ENCODE measurements at regions not wholly inside any gene's neighbourhood (a gene's known extent, or its start where the extent isn't known, plus 50 kb on each side); places are given as distances from the start of the nearest gene placed in this dataset.

- DNase-seq: no peak
- in situ Hi-C loops (cut with HindIII; ENCODE audit: low pct_ligation_motif_present, low pct_unique_long_range_greater_than_20kb, low sequenced_read_pairs): no loop called here
Measured at GRCh38 chr10:71035511-71036296, 147.3 kb upstream of the PCBD1 start.

- no peak for DNase-seq
- in situ Hi-C loops (cut with HindIII; ENCODE audit: low pct_ligation_motif_present, low pct_unique_long_range_greater_than_20kb, low sequenced_read_pairs): no loop called here
Measured at GRCh38 chr10:71036297-71036966, 148.1 kb upstream of the PCBD1 start.

DNA sequence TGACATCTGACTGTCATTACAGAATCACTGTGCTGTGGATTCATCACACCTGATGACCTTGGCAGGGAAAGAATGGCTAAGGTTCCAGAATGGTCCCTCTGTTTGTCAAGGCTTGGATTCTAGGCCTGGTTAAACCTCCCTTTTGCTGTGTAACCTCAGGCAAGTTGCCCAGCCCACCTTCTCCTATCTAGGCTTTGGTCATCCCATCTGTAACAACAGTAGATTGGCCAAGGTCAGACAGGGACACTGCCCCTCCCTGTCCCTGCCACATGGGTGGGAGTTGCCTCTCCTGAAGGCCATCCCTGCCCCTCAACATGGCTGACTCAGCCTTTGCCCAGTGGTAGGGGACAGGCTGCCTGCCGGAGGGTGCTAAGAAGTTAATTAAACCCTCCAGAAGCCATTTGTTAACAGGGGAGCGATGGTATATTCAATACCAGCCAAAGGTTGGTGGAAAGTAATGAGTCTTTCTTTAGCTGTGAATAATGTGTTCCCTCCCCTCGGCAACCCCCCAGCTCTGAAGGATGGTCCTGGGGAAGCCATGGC is 149.8 kb upstream of the PCBD1 start:
- in situ Hi-C loops (cut with HindIII; ENCODE audit: low pct_ligation_motif_present, low pct_unique_long_range_greater_than_20kb, low sequenced_read_pairs): no loop called here
- no peak for DNase-seq

GRCh38 chr10:71038921-71039320 is 150.6 kb upstream of the PCBD1 start:
- in situ Hi-C loops (cut with HindIII; ENCODE audit: low pct_ligation_motif_present, low pct_unique_long_range_greater_than_20kb, low sequenced_read_pairs): no loop called here
- DNase-seq: no peak

DNA sequence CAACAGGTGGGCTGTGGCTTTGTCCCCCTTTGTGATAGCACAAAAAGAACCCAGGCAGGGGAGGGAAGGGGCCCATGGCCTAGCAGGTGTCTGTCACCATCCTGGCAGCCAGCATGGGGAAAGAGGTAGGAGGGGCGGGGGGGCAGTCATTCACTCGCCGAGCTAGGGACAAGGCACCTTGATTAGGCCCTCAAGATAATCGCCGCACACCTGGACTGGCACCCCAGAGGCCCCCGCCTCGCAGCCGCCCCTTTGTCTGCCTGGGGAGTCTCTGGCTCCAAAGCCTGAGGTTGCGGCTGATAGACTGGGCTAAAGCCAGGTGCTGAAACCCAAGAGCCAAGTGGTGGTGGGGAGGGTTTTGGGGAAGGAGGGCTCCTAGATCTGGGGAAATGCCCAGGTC is 151.2 kb upstream of the PCBD1 start:
- in situ Hi-C loops (cut with HindIII; ENCODE audit: low pct_ligation_motif_present, low pct_unique_long_range_greater_than_20kb, low sequenced_read_pairs): no loop called here
- DNase-seq: no peak

DNA sequence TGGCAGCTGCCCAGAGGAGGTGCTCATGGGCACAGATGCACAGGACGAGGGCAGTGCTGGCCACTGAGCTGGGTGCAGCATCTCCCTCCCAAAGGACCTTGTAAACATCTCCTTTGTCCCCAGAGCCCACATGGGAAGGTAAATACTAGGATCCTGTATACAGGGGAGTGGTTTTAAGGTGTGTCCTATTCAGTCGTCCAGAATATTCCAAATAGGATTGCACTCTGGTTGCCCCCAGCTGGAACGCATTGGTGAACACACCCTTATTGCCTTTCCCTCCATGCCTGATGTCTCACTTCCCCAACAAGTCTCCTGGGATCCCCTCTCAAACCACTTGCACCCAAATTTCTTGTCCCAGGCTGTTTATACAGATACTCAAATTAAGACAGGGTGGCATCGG is 152.0 kb upstream of the PCBD1 start:
- no peak for DNase-seq

GRCh38 chr10:71040846-71041605 is 152.7 kb upstream of the PCBD1 start:
- in situ Hi-C loops (cut with HindIII; ENCODE audit: low pct_ligation_motif_present, low pct_unique_long_range_greater_than_20kb, low sequenced_read_pairs): no loop called here
- DNase-seq: no peak

More for the DNA sequence above, 152.0 kb upstream of the PCBD1 start:
- in situ Hi-C loops (cut with HindIII; ENCODE audit: low pct_ligation_motif_present, low pct_unique_long_range_greater_than_20kb, low sequenced_read_pairs): no loop called here

DNA sequence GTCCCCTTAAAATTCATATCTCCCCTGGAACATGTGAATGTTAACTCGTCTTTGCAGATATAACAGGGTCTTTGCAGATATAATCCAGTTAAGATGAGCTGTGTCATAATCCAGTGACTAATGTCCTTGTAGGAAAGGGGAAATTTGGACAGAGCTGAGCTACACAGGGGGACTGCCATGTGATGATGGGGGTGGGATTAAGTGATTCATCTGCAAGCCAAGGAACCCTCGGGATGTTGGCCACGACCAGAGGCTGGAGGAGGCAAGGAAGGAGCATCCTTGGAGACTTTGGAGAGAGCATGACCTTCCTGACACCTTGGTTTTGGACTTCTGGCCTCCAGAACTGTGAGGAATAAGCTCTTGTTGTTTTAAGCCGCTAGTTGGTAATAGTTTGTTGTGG is 153.9 kb upstream of the PCBD1 start:
- DNase-seq: no peak
- in situ Hi-C loops (cut with HindIII; ENCODE audit: low pct_ligation_motif_present, low pct_unique_long_range_greater_than_20kb, low sequenced_read_pairs): no loop called here

GRCh38 chr10:71042699-71043098 is 154.3 kb upstream of the PCBD1 start:
- in situ Hi-C loops (cut with HindIII; ENCODE audit: low pct_ligation_motif_present, low pct_unique_long_range_greater_than_20kb, low sequenced_read_pairs): no loop called here

DNA sequence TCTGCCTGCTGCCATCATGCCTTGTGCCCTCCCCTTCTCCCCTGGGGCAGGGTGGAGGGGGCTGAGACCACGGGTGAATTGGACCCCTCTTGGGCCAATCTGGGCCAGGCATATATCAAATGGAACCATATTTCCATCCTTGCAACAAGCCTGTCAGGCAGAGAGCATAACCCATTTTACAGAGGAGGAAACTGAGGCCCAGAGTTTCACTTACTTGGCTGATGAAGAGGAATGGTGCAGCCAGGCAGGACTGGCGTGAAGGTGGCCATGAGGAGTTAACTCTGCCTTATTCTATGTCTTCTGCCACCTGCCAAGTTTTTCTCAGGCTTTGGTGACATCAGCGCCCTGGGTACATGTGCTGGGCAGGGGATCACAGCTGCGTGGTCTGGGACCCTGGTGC is 155.5 kb upstream of the PCBD1 start:
- in situ Hi-C loops (cut with HindIII; ENCODE audit: low pct_ligation_motif_present, low pct_unique_long_range_greater_than_20kb, low sequenced_read_pairs): no loop called here
- DNase-seq: no peak

More at GRCh38 chr10:71042699-71043098, 154.3 kb upstream of the PCBD1 start:
- no peak for DNase-seq

DNA sequence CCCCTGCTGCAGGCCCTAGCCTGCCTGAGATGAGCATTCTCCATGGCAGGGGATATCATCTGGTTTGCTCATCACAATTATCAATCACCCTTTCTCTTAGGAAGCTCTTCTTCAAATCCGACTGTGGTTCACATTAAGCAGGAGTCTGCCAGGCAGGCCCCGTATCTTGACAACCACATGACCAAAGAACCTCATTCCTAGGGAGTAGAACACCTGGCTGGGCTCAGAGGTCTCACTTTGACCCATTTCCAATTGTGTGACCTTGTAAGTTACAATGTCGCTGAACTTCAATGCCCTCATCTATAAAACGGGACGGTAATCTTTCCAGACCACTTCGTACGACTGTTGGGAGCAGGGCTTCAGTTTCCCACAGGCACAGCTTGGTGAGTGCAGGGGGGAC is 156.4 kb upstream of the PCBD1 start:
- DNase-seq: no peak
- in situ Hi-C loops (cut with HindIII; ENCODE audit: low pct_ligation_motif_present, low pct_unique_long_range_greater_than_20kb, low sequenced_read_pairs): no loop called here

DNA sequence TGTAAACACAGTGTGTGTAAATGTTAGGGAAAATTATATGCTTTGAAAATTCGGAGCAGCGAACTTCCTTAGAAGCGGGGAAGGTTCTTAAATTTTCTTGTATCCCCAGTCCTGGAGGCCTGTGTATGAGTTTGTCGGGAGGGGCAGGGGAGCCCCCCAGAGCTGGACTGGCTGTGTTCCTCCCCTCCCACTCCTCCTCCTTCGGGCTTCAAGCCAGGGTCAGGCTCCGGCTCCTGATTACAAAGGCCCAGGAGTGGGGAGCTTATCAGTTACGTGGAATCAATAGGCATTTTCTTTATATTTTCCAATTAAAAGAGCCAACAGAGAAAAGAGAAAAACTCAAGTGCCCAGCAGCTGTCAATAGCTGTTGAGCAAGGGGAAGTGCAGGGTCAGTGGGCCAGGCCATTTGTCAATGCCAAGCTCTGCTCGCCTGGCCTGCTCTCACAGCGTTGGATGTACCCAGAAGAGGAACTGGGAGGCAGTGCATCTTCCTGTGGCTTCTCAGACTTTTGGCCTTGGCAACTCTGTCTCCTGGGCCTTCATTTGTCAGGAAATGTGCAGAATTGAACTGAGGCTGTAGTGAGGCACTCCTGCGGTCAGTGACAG is 156.9 kb upstream of the PCBD1 start:
- DNase-seq: no peak
- in situ Hi-C loops (cut with HindIII; ENCODE audit: low pct_ligation_motif_present, low pct_unique_long_range_greater_than_20kb, low sequenced_read_pairs): no loop called here

DNA sequence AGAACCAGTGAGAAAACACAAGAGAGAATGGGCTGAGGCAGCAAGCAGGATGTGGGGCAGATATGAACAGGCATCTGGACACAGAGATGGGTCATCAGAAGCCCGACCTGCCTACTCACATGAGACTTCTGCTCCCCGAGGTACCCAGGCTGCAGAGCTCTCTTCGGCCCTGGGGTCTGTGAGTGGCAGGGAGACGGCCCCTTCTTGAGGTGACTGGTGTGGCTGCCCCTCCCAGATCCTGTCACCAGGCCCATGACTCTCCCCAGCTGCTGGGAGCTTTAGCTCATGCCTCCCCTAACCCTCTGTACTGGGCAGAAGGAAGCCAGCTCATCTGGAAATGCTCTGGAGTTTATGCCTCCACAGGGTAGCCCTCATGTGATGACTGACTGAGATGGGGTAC is 157.6 kb upstream of the PCBD1 start:
- in situ Hi-C loops (cut with HindIII; ENCODE audit: low pct_ligation_motif_present, low pct_unique_long_range_greater_than_20kb, low sequenced_read_pairs): no loop called here
- DNase-seq: no peak

DNA sequence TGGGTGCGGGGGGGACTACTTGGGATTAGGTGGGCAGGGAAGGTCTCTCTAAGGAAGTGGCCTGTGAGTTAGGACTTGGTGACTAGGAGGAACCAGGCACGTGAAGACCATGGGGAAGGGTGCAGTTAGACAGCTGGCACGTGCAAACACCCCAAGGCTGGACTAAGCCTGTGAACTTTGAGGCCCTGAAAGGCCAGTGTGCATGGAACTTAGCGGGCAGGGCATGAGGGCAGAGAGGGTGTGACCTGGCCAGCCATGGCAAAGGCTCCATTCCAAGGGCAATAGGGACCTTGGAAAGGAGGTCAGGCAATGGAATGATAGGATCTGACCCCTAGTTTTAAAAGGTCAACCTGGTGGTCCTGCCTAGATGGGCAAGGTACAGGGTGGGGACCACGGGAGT is 158.4 kb upstream of the PCBD1 start:
- no peak for DNase-seq
- in situ Hi-C loops (cut with HindIII; ENCODE audit: low pct_ligation_motif_present, low pct_unique_long_range_greater_than_20kb, low sequenced_read_pairs): no loop called here

GRCh38 chr10:71048971-71049615 is 160.7 kb upstream of the PCBD1 start:
- no peak for DNase-seq
- in situ Hi-C loops (cut with HindIII; ENCODE audit: low pct_ligation_motif_present, low pct_unique_long_range_greater_than_20kb, low sequenced_read_pairs): no loop called here

DNA sequence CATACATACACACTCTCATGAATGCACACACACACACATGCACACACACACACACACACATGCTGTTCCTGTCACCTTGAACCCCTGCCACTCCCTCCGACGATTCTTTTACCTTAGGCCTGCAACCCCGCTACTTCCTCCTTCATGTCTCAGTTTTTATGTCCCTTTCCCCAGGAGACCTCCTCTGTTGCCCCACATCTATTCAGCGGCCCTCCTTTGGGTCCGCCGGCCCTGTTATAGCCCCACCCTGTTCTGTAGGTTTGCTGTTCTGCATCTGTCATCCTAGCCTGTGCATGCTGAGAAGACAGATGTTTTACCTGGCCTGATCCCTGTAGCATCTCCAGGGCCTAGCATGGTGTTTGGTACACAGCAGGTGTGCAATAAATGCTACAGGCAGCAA is 161.6 kb upstream of the PCBD1 start:
- in situ Hi-C loops (cut with HindIII; ENCODE audit: low pct_ligation_motif_present, low pct_unique_long_range_greater_than_20kb, low sequenced_read_pairs): no loop called here
- no peak for DNase-seq

- DNase-seq: no peak
- in situ Hi-C loops (cut with HindIII; ENCODE audit: low pct_ligation_motif_present, low pct_unique_long_range_greater_than_20kb, low sequenced_read_pairs): no loop called here
Measured at GRCh38 chr10:71052076-71052660, 160.2 kb upstream of the UNC5B start.

- in situ Hi-C loops (cut with HindIII; ENCODE audit: low pct_ligation_motif_present, low pct_unique_long_range_greater_than_20kb, low sequenced_read_pairs): no loop called here
- no peak for DNase-seq
Measured at GRCh38 chr10:71052708-71053107, 159.7 kb upstream of the UNC5B start.
